ENCODE measurements at regions not wholly inside any gene's neighbourhood (a gene's known extent, or its start where the extent isn't known, plus 50 kb on each side); places are given as distances from the start of the nearest gene placed in this dataset.

DNA sequence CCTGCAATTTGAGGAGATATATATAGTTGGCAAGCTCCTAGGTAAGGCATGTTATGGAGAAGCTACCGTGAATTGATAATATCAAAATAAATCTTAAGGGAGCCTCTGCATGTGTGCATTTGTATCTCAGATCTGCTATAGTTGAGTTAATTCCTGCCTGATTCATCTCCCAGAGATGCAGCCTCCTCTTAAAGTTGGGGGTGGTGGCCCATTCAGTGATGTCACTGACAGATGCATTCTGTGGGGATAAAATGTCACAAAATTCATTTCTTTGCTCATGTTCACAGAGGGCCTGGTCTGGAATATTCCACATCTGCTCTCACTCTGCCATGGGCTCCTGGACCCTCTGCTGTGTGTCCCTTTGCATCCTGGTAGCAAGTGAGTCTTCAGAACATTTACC is 185.8 kb upstream of the PRSS1 start:
- TF ChIP-seq, protein P1, sequence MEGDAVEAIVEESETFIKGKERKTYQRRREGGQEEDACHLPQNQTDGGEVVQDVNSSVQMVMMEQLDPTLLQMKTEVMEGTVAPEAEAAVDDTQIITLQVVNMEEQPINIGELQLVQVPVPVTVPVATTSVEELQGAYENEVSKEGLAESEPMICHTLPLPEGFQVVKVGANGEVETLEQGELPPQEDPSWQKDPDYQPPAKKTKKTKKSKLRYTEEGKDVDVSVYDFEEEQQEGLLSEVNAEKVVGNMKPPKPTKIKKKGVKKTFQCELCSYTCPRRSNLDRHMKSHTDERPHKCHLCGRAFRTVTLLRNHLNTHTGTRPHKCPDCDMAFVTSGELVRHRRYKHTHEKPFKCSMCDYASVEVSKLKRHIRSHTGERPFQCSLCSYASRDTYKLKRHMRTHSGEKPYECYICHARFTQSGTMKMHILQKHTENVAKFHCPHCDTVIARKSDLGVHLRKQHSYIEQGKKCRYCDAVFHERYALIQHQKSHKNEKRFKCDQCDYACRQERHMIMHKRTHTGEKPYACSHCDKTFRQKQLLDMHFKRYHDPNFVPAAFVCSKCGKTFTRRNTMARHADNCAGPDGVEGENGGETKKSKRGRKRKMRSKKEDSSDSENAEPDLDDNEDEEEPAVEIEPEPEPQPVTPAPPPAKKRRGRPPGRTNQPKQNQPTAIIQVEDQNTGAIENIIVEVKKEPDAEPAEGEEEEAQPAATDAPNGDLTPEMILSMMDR (IDR thresholded peaks at IDR 0.05): no peak
- TF ChIP-seq POLR2AphosphoS5 (IDR thresholded peaks at IDR 0.05; ENCODE audit: insufficient read depth in 1 of 2, low read depth in 1 of 2) (no peak), POLR2A (IDR thresholded peaks at IDR 0.05) (no peak)

Data from vagina (tissue), 2 donors.